CD8-positive, alpha-beta memory T cell (primary cell): ENCODE measurements at regions not wholly inside any gene's neighbourhood (a gene's known extent, or its start where the extent isn't known, plus 50 kb on each side); places are given as distances from the start of the nearest gene placed in this dataset.

Source experiments
- CTCF ChIA-PET: fragments of 350-600 bp; sonication (Branson Sonifier 250); formaldehyde crosslinking; loops from one replicate; lab custom pipeline; 2021; ENCODE audit warnings: antibody characterized with exemption; lab: Charles Lee
- POLR2A ChIA-PET: fragments of 350-600 bp; sonication (Branson Sonifier 250); formaldehyde crosslinking; loops from one replicate; lab custom pipeline; 2021; ENCODE audit warnings: antibody characterized with exemption; lab: Charles Lee
- DNase-seq, 5 donors: peaks; one replicate each; pipeline versions ENCODE4 v3.0.0 to v3.0.0-alpha.2; 2020 to 2022; ENCODE audit warnings: mixed read lengths in 1 of 5
- H3K27ac ChIP-seq: one replicate; pipeline ENCODE4 v1.7.0; 2013; ENCODE audit warnings: low read depth, mild to moderate bottlenecking, low read length, moderate library complexity
- H3K27me3 ChIP-seq: 2 replicates; pipeline ENCODE4 v1.7.0; 2013; ENCODE audit warnings: low read length, mild to moderate bottlenecking; ENCODE audit not compliant: insufficient read depth, poor library complexity, severe bottlenecking
- H3K36me3 ChIP-seq: 2 replicates; pipeline ENCODE4 v1.7.0; 2013; ENCODE audit warnings: mild to moderate bottlenecking, low read length, moderate library complexity; ENCODE audit not compliant: insufficient read depth
- H3K4me1 ChIP-seq: 2 replicates; pipeline ENCODE4 v1.7.0; 2013; ENCODE audit warnings: mild to moderate bottlenecking, low read length, moderate library complexity; ENCODE audit not compliant: insufficient read depth
- H3K4me3 ChIP-seq: 2 replicates; pipeline ENCODE4 v1.7.0; 2013; ENCODE audit warnings: mild to moderate bottlenecking, low read length
- H3K9me3 ChIP-seq: 2 replicates; pipeline ENCODE4 v1.7.0; 2013; ENCODE audit warnings: mild to moderate bottlenecking, low read length
- H3K27ac Mint-ChIP-seq, 8 donors: one replicate each; pipeline ENCODE4 v1.8.0; 2020 to 2021; ENCODE audit warnings: mixed read lengths in 8 of 8, mild to moderate bottlenecking in 6 of 8, inconsistent platforms in 3 of 8, moderate library complexity in 3 of 8
- H3K27me3 Mint-ChIP-seq, 2 donors: one replicate each; pipeline ENCODE4 v1.8.0; 2020 to 2021; ENCODE audit warnings: mixed read lengths in 2 of 2, mild to moderate bottlenecking in 1 of 2, moderate library complexity in 1 of 2
- H3K36me3 Mint-ChIP-seq, 3 donors: one replicate each; pipeline ENCODE4 v1.8.0; 2020 to 2021; ENCODE audit warnings: mixed read lengths in 3 of 3, inconsistent platforms in 1 of 3, mild to moderate bottlenecking in 1 of 3
- H3K4me1 Mint-ChIP-seq, 3 donors: one replicate each; pipeline ENCODE4 v1.8.0; 2020 to 2021; ENCODE audit warnings: mixed read lengths in 3 of 3, inconsistent platforms in 1 of 3, mild to moderate bottlenecking in 1 of 3
- H3K4me3 Mint-ChIP-seq, 7 donors: one replicate each; pipeline ENCODE4 v1.8.0; 2020 to 2021; ENCODE audit warnings: mixed read lengths in 7 of 7, mild to moderate bottlenecking in 6 of 7, moderate library complexity in 4 of 7, inconsistent platforms in 2 of 7
- H3K9me3 Mint-ChIP-seq, 5 donors: one replicate each; pipeline ENCODE4 v1.8.0; 2020 to 2022; ENCODE audit warnings: mixed read lengths in 5 of 5, mild to moderate bottlenecking in 3 of 5, moderate library complexity in 2 of 5, inconsistent platforms in 1 of 5

GRCh38 chr11:109275931-109276330 lies 146.1 kb upstream of the C11orf87 start:
- no peak overlapping the region for H3K27ac ChIP-seq
- no peaks in the 10 kb centered on the region for H3K36me3 Mint-ChIP-seq
- peaks cover 0 to 4% of the 10 kb centered on the region in 2 donors for H3K27me3 Mint-ChIP-seq
- H3K9me3 ChIP-seq: no peaks in the 10 kb centered on the region
- H3K27ac Mint-ChIP-seq: no peak overlapping the region
- ChIA-PET CTCF (no interaction called here), POLR2A (no interaction called here)
- H3K4me3 ChIP-seq: no peak overlapping the region
- H3K4me1 Mint-ChIP-seq: no peaks in the 10 kb centered on the region
- H3K36me3 ChIP-seq: no peaks in the 10 kb centered on the region
- H3K27me3 ChIP-seq: no peaks in the 10 kb centered on the region
- no peak overlapping the region for H3K4me3 Mint-ChIP-seq
- H3K9me3 Mint-ChIP-seq: peaks cover 3 to 26% (median 10%) of the 10 kb centered on the region in 5 donors
- DNase-seq: no peak
- no peaks in the 10 kb centered on the region for H3K4me1 ChIP-seq

GRCh38 chr11:109285465-109285864 lies 136.5 kb upstream of the C11orf87 start:
- Histone ChIP-seq H3K4me1 (no peaks in the 10 kb centered on the region), H3K27ac (no peak overlapping the region), H3K36me3 (no peaks in the 10 kb centered on the region), H3K4me3 (no peak overlapping the region), H3K9me3 (no peaks in the 10 kb centered on the region), H3K27me3 (no peaks in the 10 kb centered on the region)
- H3K27me3 Mint-ChIP-seq: peaks cover 0 to 1% of the 10 kb centered on the region in 2 donors
- CTCF ChIA-PET: no interaction called here
- H3K4me3 Mint-ChIP-seq: no peak overlapping the region
- no peaks in the 10 kb centered on the region for H3K4me1 Mint-ChIP-seq
- DNase-seq: no peak
- POLR2A ChIA-PET: no interaction called here
- H3K9me3 Mint-ChIP-seq: peaks cover 0 to 13% (median 0%) of the 10 kb centered on the region in 5 donors
- H3K27ac Mint-ChIP-seq: no peak overlapping the region
- H3K36me3 Mint-ChIP-seq: no peaks in the 10 kb centered on the region

DNA sequence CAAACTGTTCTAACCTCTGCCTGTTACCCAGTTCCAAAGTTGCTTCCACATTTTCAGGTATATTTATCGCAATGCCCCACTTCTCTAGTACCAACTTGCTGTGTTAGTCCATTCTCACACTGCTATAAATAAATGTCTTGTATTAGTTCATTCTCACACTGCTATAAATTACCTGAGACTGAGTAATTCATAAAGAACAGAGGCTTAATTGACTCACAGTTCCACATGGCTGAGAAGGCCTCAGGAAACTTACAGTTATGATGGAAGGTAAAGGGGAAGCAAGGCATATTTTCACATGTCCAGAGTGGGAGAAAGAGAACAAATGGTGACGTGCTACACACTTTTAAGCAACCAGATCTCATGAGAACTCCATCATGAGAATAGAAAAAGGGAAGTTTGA lies 130.4 kb upstream of the C11orf87 start:
- no peak for DNase-seq
- H3K36me3 ChIP-seq: no peaks in the 10 kb centered on the region
- peaks cover 0 to 13% (median 0%) of the 10 kb centered on the region in 5 donors for H3K9me3 Mint-ChIP-seq
- H3K27ac Mint-ChIP-seq: no peak overlapping the region
- no peaks in the 10 kb centered on the region for H3K4me1 ChIP-seq
- H3K36me3 Mint-ChIP-seq: no peaks in the 10 kb centered on the region
- CTCF ChIA-PET: no interaction called here
- no peaks in the 10 kb centered on the region for H3K27me3 Mint-ChIP-seq
- no peak overlapping the region for H3K4me3 Mint-ChIP-seq
- no peaks in the 10 kb centered on the region for H3K27me3 ChIP-seq
- H3K4me1 Mint-ChIP-seq: no peaks in the 10 kb centered on the region
- no peaks in the 10 kb centered on the region for H3K9me3 ChIP-seq
- POLR2A ChIA-PET: no interaction called here
- no peak overlapping the region for H3K27ac ChIP-seq
- no peak overlapping the region for H3K4me3 ChIP-seq

DNA sequence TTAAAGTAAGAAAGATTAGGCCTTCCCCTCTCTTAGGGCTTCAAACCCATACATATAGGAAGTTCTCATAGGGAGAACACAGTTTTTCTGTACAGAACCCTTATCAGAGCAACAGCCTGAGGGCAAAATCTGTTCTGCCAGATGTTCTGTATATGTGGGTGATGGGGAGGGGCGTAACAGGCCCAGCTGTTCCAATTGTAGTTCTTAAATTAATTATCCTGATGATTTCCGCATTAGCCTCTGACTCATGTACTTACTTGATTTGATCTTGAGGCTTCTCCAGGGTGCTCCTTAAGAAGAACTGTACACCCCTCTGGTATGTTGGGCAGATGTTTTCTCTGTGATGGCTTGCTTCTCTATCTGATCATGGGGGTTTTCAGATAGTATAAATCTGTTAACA lies 123.1 kb upstream of the C11orf87 start:
- Mint-ChIP-seq H3K9me3 (peaks cover 0 to 10% (median 2%) of the 10 kb centered on the region in 5 donors), H3K4me1 (no peaks in the 10 kb centered on the region)

GRCh38 chr11:109300211-109300610 lies 121.8 kb upstream of the C11orf87 start:
- Mint-ChIP-seq H3K27me3 (no peaks in the 10 kb centered on the region), H3K36me3 (no peaks in the 10 kb centered on the region), H3K27ac (no peak overlapping the region), H3K9me3 (peaks cover 0 to 10% (median 2%) of the 10 kb centered on the region in 5 donors), H3K4me3 (no peak overlapping the region), H3K4me1 (no peaks in the 10 kb centered on the region)
- Histone ChIP-seq H3K36me3 (no peaks in the 10 kb centered on the region), H3K4me1 (no peaks in the 10 kb centered on the region), H3K27me3 (no peaks in the 10 kb centered on the region), H3K9me3 (no peaks in the 10 kb centered on the region), H3K4me3 (no peak overlapping the region), H3K27ac (no peak overlapping the region)
- DNase-seq: no peak
- ChIA-PET CTCF (no interaction called here), POLR2A (no interaction called here)

More for the DNA sequence above, 123.1 kb upstream of the C11orf87 start:
- no peaks in the 10 kb centered on the region for H3K27me3 ChIP-seq
- DNase-seq: no peak
- no peak overlapping the region for H3K4me3 Mint-ChIP-seq
- no peaks in the 10 kb centered on the region for H3K4me1 ChIP-seq
- no peaks in the 10 kb centered on the region for H3K27me3 Mint-ChIP-seq
- H3K36me3 ChIP-seq: no peaks in the 10 kb centered on the region
- H3K9me3 ChIP-seq: no peaks in the 10 kb centered on the region
- POLR2A ChIA-PET: no interaction called here
- H3K36me3 Mint-ChIP-seq: no peaks in the 10 kb centered on the region
- H3K4me3 ChIP-seq: no peak overlapping the region
- H3K27ac ChIP-seq: no peak overlapping the region
- CTCF ChIA-PET: no interaction called here
- H3K27ac Mint-ChIP-seq: no peak overlapping the region

DNA sequence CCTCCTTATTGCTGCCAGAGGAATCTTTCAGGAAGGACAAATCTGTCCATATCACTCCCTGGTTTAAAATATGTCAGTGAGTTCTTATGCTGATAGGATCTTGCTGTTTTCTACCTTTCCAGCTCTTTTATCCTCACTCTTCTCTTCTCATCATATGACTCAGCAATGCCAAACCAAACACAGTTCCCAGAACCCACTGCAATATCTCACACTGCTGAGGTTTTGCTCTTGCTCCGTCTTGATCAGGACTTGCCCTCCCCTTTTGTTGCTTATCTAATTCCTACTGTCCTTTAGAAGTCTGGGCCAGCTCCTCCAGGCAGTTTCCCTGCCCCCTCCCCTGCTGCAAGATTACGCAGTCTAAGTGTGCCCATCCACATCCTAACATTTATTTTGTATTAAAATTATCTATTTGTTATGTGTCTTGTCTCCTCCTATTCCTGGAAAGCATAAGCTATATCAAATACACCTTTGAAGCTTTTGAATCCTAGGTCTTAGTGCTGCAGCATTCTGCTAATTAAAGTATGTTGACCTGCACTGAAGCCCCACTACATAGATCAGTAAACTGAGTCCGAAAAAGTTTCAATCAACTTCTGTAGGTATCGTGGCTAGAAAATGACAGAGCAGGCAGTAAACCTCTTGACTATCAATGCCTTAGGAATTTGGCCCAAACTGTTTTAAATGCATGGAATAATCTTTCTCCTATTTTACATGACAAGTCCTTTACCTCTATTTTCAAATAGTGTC lies 119.2 kb upstream of the C11orf87 start:
- H3K9me3 Mint-ChIP-seq: peaks cover 0 to 10% (median 2%) of the 10 kb centered on the region in 5 donors
- H3K27ac ChIP-seq: no peak overlapping the region
- no peak for DNase-seq
- ChIA-PET CTCF (no interaction called here), POLR2A (no interaction called here)
- H3K36me3 Mint-ChIP-seq: no peaks in the 10 kb centered on the region
- H3K27me3 ChIP-seq: no peaks in the 10 kb centered on the region
- no peaks in the 10 kb centered on the region for H3K27me3 Mint-ChIP-seq
- H3K4me1 Mint-ChIP-seq: no peaks in the 10 kb centered on the region
- no peaks in the 10 kb centered on the region for H3K9me3 ChIP-seq
- no peaks in the 10 kb centered on the region for H3K4me1 ChIP-seq
- H3K27ac Mint-ChIP-seq: no peak overlapping the region
- no peak overlapping the region for H3K4me3 ChIP-seq
- H3K4me3 Mint-ChIP-seq: no peak overlapping the region
- no peaks in the 10 kb centered on the region for H3K36me3 ChIP-seq

DNA sequence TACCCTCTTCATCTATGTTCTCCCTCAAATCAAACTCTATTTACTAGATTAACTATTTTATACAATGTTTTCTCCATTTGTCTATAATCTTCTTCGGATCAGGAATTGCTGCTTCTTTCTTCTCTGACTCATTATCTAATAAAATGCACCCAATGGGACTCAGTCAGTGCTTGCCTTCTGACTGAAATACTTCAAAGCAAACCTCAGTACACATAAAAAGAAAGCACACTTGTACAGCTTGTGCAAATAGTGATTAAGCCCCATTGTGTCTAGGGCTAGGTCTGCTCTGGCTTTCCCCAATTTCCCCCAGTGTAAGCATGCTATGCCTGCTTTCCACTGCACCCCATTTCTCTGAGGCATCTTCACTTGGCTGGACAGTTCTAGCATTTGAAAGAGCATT lies 118.6 kb upstream of the C11orf87 start:
- no peak overlapping the region for H3K4me3 Mint-ChIP-seq
- no peaks in the 10 kb centered on the region for H3K4me1 ChIP-seq
- POLR2A ChIA-PET: no interaction called here
- H3K36me3 Mint-ChIP-seq: no peaks in the 10 kb centered on the region
- H3K4me3 ChIP-seq: no peak overlapping the region
- H3K4me1 Mint-ChIP-seq: no peaks in the 10 kb centered on the region
- H3K27me3 Mint-ChIP-seq: no peaks in the 10 kb centered on the region
- H3K36me3 ChIP-seq: no peaks in the 10 kb centered on the region
- CTCF ChIA-PET: no interaction called here
- H3K9me3 Mint-ChIP-seq: peaks cover 0 to 7% (median 2%) of the 10 kb centered on the region in 5 donors
- H3K27ac ChIP-seq: no peak overlapping the region
- H3K9me3 ChIP-seq: no peaks in the 10 kb centered on the region
- no peak overlapping the region for H3K27ac Mint-ChIP-seq
- no peaks in the 10 kb centered on the region for H3K27me3 ChIP-seq
- DNase-seq: no peak

- Mint-ChIP-seq H3K4me3 (no peak overlapping the region), H3K4me1 (no peaks in the 10 kb centered on the region), H3K9me3 (peaks cover 0 to 7% (median 2%) of the 10 kb centered on the region in 5 donors), H3K27me3 (no peaks in the 10 kb centered on the region), H3K27ac (no peak overlapping the region), H3K36me3 (no peaks in the 10 kb centered on the region)
- no peaks in the 10 kb centered on the region for H3K27me3 ChIP-seq
- H3K4me1 ChIP-seq: no peaks in the 10 kb centered on the region
- CTCF ChIA-PET: no interaction called here
- H3K27ac ChIP-seq: no peak overlapping the region
- POLR2A ChIA-PET: no interaction called here
- H3K9me3 ChIP-seq: no peaks in the 10 kb centered on the region
- no peaks in the 10 kb centered on the region for H3K36me3 ChIP-seq
- no peak overlapping the region for H3K4me3 ChIP-seq
- DNase-seq: no peak
Measured at GRCh38 chr11:109304159-109304558, 117.8 kb upstream of the C11orf87 start.
